ENCODE measurements at regions not wholly inside any gene's neighbourhood (a gene's known extent, or its start where the extent isn't known, plus 50 kb on each side); places are given as distances from the start of the nearest gene placed in this dataset.
"Not testable (repeated sequence)": the region's sequence is repeated elsewhere in the genome, so short reads cannot be mapped to it uniquely, and the experiment has no call there.

DNA sequence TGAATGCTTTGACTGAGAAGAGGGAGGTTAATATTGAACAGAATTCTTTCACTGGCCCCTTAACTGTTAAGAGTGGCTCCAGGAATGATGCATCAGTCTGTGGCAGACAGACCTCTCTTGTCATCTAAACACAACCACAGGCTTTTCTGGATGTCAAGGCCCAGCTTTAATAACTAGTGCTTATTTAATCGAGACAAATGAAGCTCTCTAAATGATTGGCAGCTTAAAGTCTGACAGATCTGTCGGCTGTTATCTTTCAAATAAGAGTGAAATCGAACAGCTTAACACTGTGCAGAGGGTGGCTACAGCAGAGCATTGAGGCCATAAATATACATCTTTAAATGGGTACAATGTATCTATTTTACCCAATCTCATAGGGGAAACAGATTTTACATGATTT lies 500.8 kb upstream of the PABPC4L start:
- DNase-seq, result no peak
- CTCF ChIA-PET, result no interaction called here
- H3K36me3 Mint-ChIP-seq (ENCODE audit: low read depth), result no peaks in the 10 kb centered on the region
- peaks cover 2% of the 10 kb centered on the region for H3K9me3 Mint-ChIP-seq (ENCODE audit: insufficient read depth)
- POLR2A ChIA-PET, result no interaction called here
- H3K4me3 Mint-ChIP-seq, result no peak overlapping the region
- no peaks in the 10 kb centered on the region for H3K4me1 Mint-ChIP-seq (ENCODE audit: low read depth)
- no peak for ATAC-seq
- no peak overlapping the region for H3K27ac Mint-ChIP-seq
- no peaks in the 10 kb centered on the region for H3K27me3 Mint-ChIP-seq (ENCODE audit: low read depth)

DNA sequence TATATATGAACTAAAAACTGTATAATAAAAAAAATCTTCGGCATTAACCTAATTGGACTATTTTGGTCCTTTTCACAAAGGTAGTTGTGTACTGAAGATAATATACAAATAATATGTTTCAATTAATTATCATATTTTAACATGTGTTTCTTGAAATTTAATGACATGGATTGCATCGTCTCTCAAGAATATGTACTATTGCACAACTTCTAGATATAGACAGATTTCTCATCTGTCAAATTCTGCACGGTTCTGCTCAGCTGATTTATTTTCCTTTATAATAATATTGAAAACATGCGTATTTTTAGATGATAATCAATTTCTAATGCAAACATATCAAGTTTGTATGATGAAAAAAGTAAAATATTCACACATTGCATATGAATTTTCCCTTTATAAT lies 498.7 kb upstream of the PABPC4L start:
- no peak for DNase-seq
- Mint-ChIP-seq H3K27ac (no peak overlapping the region), H3K4me3 (no peak overlapping the region), H3K27me3 (ENCODE audit: low read depth) (no peaks in the 10 kb centered on the region), H3K9me3 (ENCODE audit: insufficient read depth) (peaks cover 2% of the 10 kb centered on the region), H3K4me1 (ENCODE audit: low read depth) (no peaks in the 10 kb centered on the region), H3K36me3 (ENCODE audit: low read depth) (no peaks in the 10 kb centered on the region)
- no peak for ATAC-seq
- POLR2A ChIA-PET, result no interaction called here
- CTCF ChIA-PET, result no interaction called here

DNA sequence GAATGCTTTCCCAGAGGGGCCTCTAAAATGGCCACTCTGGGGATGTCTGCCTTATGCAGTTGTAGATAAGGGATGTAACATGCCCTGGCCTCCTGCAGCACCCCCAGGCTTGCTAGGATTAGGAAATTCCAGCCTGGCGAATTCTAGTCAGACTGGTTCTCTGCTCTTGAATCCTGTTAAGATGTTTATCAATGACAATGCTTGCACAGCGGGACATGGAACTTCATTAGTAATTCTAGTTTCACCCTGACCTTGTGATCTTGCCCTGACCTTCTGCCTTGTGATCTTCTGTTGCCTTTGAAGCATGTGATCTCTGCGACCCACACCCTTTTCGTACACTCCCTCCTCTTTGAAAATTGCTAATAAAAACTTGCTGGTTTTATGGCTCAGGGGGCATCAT lies 497.2 kb upstream of the PABPC4L start:
- not testable (repeated sequence) for H3K4me1 Mint-ChIP-seq (ENCODE audit: low read depth)

DNA sequence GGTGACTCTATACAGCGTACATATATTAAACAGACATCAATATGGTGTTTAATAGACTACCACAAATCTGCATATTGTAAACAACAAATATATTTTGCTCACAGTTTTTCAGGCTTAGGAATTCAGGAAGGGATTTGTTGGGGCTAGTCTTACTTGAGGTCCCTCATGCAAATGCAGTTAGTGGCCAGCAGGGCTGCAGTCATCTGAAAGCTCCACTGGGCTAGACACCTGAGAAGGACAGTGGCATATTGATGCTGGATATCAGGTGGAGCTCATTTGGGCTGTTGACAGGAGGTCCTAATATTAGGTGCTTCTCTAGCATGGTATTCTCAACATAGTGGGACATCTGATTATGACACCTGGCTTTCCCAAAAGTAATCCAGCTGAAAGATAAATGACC lies 493.8 kb upstream of the PABPC4L start:
- DNase-seq (no peak), ATAC-seq (no peak)
- no peaks in the 10 kb centered on the region for H3K4me1 Mint-ChIP-seq (ENCODE audit: low read depth)
- H3K9me3 Mint-ChIP-seq (ENCODE audit: insufficient read depth), result peaks cover 8% of the 10 kb centered on the region
- no peaks in the 10 kb centered on the region for H3K27me3 Mint-ChIP-seq (ENCODE audit: low read depth)
- POLR2A ChIA-PET, result no interaction called here
- no peak overlapping the region for H3K27ac Mint-ChIP-seq
- no peaks in the 10 kb centered on the region for H3K36me3 Mint-ChIP-seq (ENCODE audit: low read depth)
- CTCF ChIA-PET, result no interaction called here
- H3K4me3 Mint-ChIP-seq, result no peak overlapping the region

More for the DNA sequence above, 497.2 kb upstream of the PABPC4L start:
- H3K27me3 Mint-ChIP-seq (ENCODE audit: low read depth); H3K4me3 Mint-ChIP-seq; POLR2A ChIA-PET; DNase-seq; ATAC-seq; CTCF ChIA-PET; H3K27ac Mint-ChIP-seq; H3K9me3 Mint-ChIP-seq (ENCODE audit: insufficient read depth); H3K36me3 Mint-ChIP-seq (ENCODE audit: low read depth): not testable (repeated sequence)

DNA sequence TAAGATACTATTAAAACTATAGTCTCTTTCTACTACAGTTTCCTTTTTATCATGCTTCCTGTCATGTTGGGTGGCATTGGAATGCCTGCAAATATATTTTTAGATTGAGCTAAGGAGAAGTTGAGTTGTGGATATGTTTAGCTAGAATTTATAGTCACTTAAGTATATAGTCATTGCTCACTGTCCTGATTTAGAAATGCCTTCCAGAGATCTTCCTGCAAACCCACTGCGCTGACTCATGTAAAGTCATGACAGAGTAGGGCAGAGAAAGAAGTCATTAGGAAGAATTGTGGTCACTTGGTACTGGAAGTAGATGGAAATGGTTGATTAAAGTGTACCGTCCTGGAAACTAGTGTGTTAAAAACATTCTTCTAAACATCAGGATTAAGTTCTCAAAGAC lies 490.3 kb upstream of the PABPC4L start:
- H3K4me3 Mint-ChIP-seq, result no peak overlapping the region
- ATAC-seq (no peak), DNase-seq (no peak)
- ChIA-PET CTCF (no interaction called here), POLR2A (no interaction called here)
- no peaks in the 10 kb centered on the region for H3K36me3 Mint-ChIP-seq (ENCODE audit: low read depth)
- peaks cover 6% of the 10 kb centered on the region for H3K9me3 Mint-ChIP-seq (ENCODE audit: insufficient read depth)
- H3K4me1 Mint-ChIP-seq (ENCODE audit: low read depth), result no peaks in the 10 kb centered on the region
- H3K27ac Mint-ChIP-seq, result no peak overlapping the region
- H3K27me3 Mint-ChIP-seq (ENCODE audit: low read depth), result no peaks in the 10 kb centered on the region

DNA sequence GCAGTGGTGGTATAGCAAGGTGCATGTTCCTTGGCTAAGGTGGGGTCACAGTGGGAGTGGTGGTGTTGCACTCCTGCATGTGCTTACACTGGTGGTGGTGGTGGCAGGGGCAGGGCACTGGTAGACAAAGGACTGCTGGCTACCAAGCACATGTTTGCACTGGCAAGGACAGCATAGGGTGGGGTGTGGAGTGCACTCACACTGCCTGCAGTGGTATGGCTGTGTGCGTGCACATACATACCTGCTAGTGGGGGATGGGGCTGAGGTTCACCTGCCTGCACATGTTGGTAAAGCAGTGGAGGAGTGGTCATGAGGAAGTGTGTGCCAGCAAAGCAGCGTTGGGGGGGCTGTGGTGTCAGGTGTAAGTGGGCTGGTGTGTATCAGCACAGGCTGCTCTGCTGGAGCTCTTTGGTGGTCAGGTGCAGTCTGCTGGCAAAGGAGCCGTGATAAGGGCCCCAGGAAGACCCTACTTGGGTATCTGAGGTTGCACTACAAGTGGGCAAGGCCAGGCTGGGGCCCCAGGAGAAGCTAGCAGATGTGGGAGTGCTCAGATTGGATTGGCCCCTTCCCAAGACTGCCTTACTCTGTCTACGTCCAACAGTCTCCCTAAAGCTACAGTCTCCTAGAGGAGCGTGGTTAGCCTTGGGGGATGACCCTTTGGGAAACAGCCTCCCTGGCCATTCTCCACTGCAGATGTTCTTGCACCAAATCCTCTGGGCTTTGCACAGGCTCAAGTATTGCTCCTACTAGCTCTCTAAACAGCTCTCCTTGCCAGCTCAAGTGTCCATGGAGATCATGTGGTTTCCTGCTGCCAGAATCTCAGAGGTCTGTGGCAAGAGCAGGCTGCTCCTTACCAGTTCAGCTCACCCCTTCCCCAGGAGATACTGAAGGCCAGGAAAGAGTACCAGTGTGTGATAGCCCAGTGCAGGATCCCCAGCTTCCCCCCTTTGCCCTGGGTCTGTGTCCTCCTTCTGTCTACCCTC lies 486.3 kb upstream of the PABPC4L start:
- Mint-ChIP-seq H3K4me3 (no peak overlapping the region), H3K4me1 (ENCODE audit: low read depth) (no peaks in the 10 kb centered on the region), H3K27me3 (ENCODE audit: low read depth) (no peaks in the 10 kb centered on the region), H3K9me3 (ENCODE audit: insufficient read depth) (no peaks in the 10 kb centered on the region), H3K36me3 (ENCODE audit: low read depth) (no peaks in the 10 kb centered on the region), H3K27ac (no peak overlapping the region)
- ATAC-seq, result no peak
- CTCF ChIA-PET, result no interaction called here
- POLR2A ChIA-PET, result no interaction called here
- DNase-seq, result no peak

DNA sequence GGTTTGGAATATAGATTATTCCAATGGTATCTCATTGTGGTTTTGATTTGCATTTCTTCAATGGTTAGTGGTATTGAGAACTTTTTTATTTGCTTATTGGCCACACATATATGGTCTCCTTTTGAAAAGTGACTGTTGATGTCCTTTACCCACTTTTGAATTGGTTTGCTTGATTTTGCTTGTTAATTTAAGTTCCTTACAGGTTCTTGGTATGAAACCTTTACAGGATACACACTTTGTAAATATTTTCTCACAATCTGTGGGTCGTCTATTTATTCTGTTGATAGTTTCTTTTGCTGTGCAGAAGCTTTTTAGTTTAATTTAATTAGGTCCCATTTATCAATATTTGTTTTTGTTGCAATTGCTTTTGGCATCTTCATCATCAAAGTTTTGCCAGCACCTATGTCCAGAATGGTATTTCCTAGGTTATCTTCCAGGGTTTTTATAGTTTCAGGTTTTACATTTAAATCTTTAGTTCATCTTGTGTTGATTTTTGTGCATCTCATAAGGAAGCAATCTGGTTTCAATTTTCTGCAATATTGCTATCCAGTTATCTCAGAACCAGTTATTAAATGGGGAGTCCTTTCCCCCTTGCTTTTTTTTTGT lies 475.7 kb upstream of the PABPC4L start:
- ChIA-PET CTCF (no interaction called here), POLR2A (no interaction called here)
- DNase-seq, result no peak
- H3K4me3 Mint-ChIP-seq, result no peak overlapping the region
- H3K27me3 Mint-ChIP-seq (ENCODE audit: low read depth), result no peaks in the 10 kb centered on the region
- peaks cover 4% of the 10 kb centered on the region for H3K9me3 Mint-ChIP-seq (ENCODE audit: insufficient read depth)
- H3K4me1 Mint-ChIP-seq (ENCODE audit: low read depth), result no peaks in the 10 kb centered on the region
- no peak for ATAC-seq
- no peaks in the 10 kb centered on the region for H3K36me3 Mint-ChIP-seq (ENCODE audit: low read depth)
- H3K27ac Mint-ChIP-seq, result no peak overlapping the region

DNA sequence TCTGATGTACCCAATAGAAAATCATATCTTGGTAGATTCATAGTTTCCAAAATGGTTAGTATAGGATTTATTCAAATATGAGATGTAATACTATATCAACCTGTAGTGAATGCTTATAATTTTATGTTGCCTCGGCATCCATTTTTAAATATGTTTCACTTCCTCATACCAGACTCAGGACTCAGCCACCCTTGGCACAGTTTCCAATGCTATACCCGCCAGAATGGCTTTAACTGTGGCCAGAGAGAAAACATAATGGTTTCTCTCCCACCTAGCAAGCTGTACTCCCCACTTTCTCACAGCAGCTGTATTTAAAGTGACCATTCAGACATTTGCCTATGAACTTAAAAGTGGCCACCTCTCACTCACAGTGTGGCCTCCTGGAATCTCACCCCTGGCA lies 466.6 kb upstream of the PABPC4L start:
- CTCF ChIA-PET, result no interaction called here
- no peaks in the 10 kb centered on the region for H3K4me1 Mint-ChIP-seq (ENCODE audit: low read depth)
- POLR2A ChIA-PET, result no interaction called here
- H3K27ac Mint-ChIP-seq, result no peak overlapping the region
- ATAC-seq, result no peak
- DNase-seq, result no peak
- no peak overlapping the region for H3K4me3 Mint-ChIP-seq
- H3K36me3 Mint-ChIP-seq (ENCODE audit: low read depth), result no peaks in the 10 kb centered on the region
- no peaks in the 10 kb centered on the region for H3K9me3 Mint-ChIP-seq (ENCODE audit: insufficient read depth)
- H3K27me3 Mint-ChIP-seq (ENCODE audit: low read depth), result no peaks in the 10 kb centered on the region

DNA sequence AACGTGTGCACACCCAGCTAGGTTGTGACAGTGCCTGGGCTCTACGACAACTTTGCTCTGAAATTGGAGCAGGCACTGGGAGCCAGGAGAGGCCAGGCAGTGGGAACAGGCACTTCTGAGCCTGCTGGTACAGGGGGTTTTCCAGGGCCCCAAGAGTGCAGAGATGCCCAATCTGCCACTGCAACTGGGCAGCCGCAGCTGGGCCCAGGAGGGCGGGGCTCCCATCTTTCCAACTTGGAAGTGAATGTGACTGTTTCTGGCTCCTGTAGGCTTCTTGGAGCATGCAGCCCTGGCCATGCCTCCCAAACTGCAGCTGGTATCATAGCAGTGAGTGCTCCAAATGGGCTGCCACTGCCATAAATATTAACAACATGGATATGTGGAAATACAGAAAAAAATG lies 465.1 kb upstream of the PABPC4L start:
- no peaks in the 10 kb centered on the region for H3K27me3 Mint-ChIP-seq (ENCODE audit: low read depth)
- CTCF ChIA-PET, result no interaction called here
- DNase-seq (no peak), ATAC-seq (no peak)
- no peak overlapping the region for H3K27ac Mint-ChIP-seq
- no peaks in the 10 kb centered on the region for H3K9me3 Mint-ChIP-seq (ENCODE audit: insufficient read depth)
- H3K4me1 Mint-ChIP-seq (ENCODE audit: low read depth), result no peaks in the 10 kb centered on the region
- H3K36me3 Mint-ChIP-seq (ENCODE audit: low read depth), result no peaks in the 10 kb centered on the region
- H3K4me3 Mint-ChIP-seq, result no peak overlapping the region
- POLR2A ChIA-PET, result no interaction called here

DNA sequence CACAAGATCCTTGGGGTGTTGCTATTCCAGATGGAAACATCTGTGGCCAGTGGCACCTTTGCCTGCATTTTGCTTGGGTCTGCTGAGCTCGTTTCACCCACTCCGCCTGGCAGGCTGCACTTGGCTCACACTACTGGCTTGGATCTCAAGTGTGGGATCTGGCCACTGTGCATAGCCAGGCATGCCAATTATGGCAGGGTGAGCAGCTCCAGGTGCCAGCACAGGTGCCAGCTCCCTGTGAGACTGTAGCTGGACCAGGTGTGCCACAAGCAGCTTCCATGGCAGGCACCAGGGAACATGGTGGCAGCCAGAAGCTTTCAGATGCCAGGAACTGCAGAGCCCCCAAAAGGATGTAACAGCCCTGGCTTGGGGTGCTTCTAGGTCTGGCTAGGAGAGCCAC lies 463.8 kb upstream of the PABPC4L start:
- DNase-seq, result no peak
- H3K4me3 Mint-ChIP-seq, result no peak overlapping the region
- H3K9me3 Mint-ChIP-seq (ENCODE audit: insufficient read depth), result no peaks in the 10 kb centered on the region
- H3K27ac Mint-ChIP-seq, result no peak overlapping the region
- ChIA-PET POLR2A (no interaction called here), CTCF (no interaction called here)
- ATAC-seq, result no peak
- H3K36me3 Mint-ChIP-seq (ENCODE audit: low read depth), result no peaks in the 10 kb centered on the region
- H3K4me1 Mint-ChIP-seq (ENCODE audit: low read depth), result no peaks in the 10 kb centered on the region
- H3K27me3 Mint-ChIP-seq (ENCODE audit: low read depth), result no peaks in the 10 kb centered on the region

DNA sequence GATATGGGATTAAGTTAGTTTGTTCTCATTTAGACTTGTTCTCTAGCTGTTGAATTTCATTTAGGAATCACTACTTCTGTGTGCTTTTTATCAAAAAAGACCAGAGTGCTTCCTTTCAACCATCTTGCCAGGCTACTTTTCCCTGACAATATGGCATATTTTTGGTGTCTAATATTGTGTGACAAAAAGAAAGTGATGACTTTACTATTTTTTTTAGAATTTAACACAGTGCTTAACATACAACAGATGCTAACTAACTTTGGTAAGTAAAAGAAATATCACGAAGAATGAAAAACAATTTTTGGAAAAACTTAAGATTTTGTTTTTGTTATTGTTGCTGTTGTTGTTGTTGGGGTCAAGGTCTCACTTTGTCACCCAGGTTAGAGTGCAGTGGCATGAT lies 462.2 kb upstream of the PABPC4L start:
- ATAC-seq (no peak), DNase-seq (no peak)
- Mint-ChIP-seq H3K27me3 (ENCODE audit: low read depth) (no peaks in the 10 kb centered on the region), H3K4me1 (ENCODE audit: low read depth) (no peaks in the 10 kb centered on the region), H3K4me3 (no peak overlapping the region), H3K27ac (no peak overlapping the region), H3K9me3 (ENCODE audit: insufficient read depth) (no peaks in the 10 kb centered on the region), H3K36me3 (ENCODE audit: low read depth) (no peaks in the 10 kb centered on the region)
- CTCF ChIA-PET, result no interaction called here
- POLR2A ChIA-PET, result no interaction called here

DNA sequence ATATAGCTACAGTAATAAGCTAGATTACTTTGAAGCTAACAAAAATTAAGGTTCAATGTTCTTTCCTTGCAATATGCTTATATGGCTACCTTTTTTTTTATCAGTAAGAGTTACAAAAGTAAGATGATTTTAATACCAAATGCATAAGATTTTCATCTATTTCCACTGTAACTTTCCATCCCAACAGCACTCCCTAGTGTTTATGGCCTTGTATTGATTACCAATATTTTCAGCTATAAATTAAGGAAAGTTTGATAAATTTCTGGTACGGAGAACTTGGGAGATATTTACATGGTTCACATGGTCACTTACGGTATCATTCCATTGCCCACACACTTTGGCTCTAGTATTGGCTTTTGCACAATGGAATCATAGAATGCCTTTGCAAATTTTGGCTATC lies 448.9 kb upstream of the PABPC4L start:
- CTCF ChIA-PET, result no interaction called here
- Mint-ChIP-seq H3K36me3 (ENCODE audit: low read depth) (no peaks in the 10 kb centered on the region), H3K27ac (no peak overlapping the region), H3K4me3 (no peak overlapping the region), H3K27me3 (ENCODE audit: low read depth) (no peaks in the 10 kb centered on the region), H3K4me1 (ENCODE audit: low read depth) (no peaks in the 10 kb centered on the region), H3K9me3 (ENCODE audit: insufficient read depth) (no peaks in the 10 kb centered on the region)
- POLR2A ChIA-PET, result no interaction called here
- DNase-seq, result no peak
- no peak for ATAC-seq

DNA sequence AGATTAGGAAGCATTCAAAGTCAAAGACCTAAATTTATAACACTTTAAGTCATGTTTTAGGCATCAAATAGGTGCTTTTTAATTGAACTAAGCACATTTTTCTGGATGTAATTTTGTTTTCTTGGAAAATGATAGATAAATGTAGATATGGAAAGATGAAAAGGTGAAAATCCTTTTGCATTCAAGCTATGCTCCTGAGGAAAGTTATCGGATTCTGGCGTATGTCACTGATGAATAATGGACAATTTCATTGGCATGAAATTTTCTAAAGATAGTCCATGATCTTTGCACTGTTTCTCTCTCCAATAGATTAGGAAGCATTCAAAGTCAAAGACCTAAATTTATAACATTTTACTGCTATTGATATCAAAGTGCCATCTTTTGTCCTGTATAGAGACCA lies 444.2 kb upstream of the PABPC4L start:
- ATAC-seq (no peak), DNase-seq (no peak)
- CTCF ChIA-PET, result no interaction called here
- POLR2A ChIA-PET, result no interaction called here
- H3K9me3 Mint-ChIP-seq (ENCODE audit: insufficient read depth), result no peaks in the 10 kb centered on the region
- H3K27me3 Mint-ChIP-seq (ENCODE audit: low read depth), result no peaks in the 10 kb centered on the region
- H3K4me1 Mint-ChIP-seq (ENCODE audit: low read depth), result no peaks in the 10 kb centered on the region
- H3K27ac Mint-ChIP-seq, result no peak overlapping the region
- H3K4me3 Mint-ChIP-seq, result no peak overlapping the region
- no peaks in the 10 kb centered on the region for H3K36me3 Mint-ChIP-seq (ENCODE audit: low read depth)
